Activated gamma-delta T cell treated with anti-CD3 and anti-CD28 coated beads, Interleukin-2, amount 50 U/mL, for 16 hours (primary cell): ENCODE measurements at regions not wholly inside any gene's neighbourhood (a gene's known extent, or its start where the extent isn't known, plus 50 kb on each side); places are given as distances from the start of the nearest gene placed in this dataset.
"Not testable (repeated sequence)": the region's sequence is repeated elsewhere in the genome, so short reads cannot be mapped to it uniquely, and the experiment has no call there.

Experiments
- DNase-seq: peaks from one replicate; pipeline ENCODE4 v3.0.0-alpha.2; 2020; ENCODE audit warnings: low read depth

DNA sequence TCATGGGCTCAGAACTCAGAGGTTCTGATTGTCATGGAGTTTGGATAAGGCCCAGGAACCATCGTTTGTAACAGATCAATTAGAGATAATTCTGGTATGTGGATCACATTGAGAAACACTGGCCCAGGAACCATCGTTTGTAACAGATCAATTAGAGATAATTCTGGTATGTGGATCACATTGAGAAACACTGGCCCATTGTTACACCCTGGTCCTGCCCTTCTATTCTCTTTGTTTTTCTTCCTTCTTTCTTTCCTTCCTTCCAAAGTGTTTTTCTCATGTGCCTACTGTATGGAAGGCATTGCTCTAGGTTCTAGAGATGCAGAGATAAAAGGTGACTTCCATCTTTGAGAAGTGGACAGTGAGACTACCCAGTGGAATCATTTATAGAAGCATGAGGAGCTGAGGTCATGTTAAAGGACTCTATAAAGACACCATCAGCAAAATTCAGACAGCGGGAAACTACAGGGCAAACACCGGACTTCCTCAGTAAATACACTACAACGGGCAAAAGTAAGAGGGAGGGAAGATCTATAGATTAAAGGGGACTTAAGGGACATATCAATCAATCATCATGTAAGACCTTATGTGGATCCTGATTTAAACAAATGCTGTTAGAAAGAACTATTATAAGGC lies 153.8 kb downstream of the UNC5CL start:
- DNase-seq, result no peak

DNA sequence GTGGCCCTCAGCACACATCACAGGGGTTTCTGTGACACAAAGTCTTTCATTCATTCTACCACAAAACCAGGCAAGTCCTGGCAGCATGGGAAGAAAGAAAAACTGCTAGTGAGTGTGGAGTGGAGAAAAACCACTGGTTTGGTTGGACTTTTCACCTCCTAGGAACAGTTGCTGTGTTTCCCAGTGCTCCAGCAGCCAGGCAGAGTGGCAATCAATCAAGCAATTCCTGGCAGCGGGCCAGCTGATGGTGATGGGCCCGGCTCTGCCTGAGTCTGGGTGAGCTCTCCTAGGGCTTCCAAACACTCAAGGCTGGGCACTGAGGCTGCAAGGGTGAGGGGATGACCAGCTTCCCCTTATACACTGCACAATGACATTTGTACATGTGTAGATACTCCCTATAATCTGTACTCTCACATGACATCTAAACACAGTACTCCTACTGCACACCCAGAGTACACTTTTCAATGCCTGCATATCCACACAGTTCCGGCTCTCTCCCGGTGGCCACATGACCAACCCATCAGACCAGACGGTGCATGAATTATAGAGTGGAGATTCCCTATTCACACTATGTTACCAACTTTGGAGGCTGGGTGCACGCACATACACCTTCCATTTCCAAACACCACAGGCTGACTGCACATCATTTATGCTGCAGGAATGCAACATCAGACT lies 156.6 kb downstream of the UNC5CL start:
- no peak for DNase-seq

- no peak for DNase-seq
Measured at GRCh38 chr6:40881501-40881900, 157.5 kb downstream of the UNC5CL start.

- no peak for DNase-seq
Measured at GRCh38 chr6:40880906-40881305, 158.1 kb downstream of the UNC5CL start.

GRCh38 chr6:40879169-40879568 lies 159.9 kb downstream of the UNC5CL start:
- no peak for DNase-seq

- DNase-seq, result no peak
Measured at GRCh38 chr6:40877362-40877761, 161.7 kb downstream of the UNC5CL start.

GRCh38 chr6:40876336-40876735 lies 162.7 kb downstream of the UNC5CL start:
- no peak for DNase-seq

DNA sequence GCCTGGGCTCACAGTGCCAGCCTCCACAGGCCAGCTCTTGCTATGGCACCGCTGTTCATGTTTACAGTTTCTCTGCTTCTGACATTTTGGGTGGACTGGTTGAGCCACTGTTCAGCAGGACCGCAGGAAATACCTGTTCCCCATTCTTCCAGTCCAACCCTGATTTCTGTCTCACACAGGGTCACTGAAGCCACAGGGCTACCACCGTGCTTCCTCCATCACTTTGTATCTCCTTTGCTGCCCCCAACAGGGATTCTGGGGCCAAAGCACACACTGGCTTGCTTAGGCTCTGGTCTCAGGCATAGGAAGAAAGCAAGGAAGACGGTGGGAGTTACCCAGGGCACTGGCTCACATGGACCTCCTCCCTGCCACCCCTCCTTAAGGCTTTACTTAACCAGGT lies 164.5 kb downstream of the UNC5CL start:
- no peak for DNase-seq

GRCh38 chr6:40871424-40871823 lies 167.6 kb downstream of the UNC5CL start:
- DNase-seq, result no peak

GRCh38 chr6:40868089-40868865 lies 170.7 kb downstream of the UNC5CL start:
- DNase-seq, result not testable (repeated sequence)

DNA sequence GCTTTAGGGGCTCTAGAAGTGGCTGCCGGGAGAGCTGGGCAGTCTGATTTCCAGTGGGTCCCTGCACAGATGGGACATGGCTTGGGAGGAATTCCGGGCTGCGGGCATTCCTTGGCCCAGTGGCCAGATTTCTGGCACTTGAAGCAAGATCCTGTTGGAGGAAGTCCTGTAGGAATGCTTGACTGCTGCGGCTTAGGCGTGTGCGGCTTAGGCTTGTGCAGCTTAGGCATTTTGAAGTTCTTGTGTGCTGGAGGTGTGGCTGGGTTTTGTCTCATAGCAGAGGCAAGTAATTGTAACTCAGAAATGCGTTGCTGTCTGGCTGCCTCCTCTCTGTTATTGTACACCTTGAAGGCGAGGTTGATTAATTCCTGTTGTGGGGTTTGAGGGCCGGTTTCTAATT lies 171.5 kb downstream of the UNC5CL start:
- not testable (repeated sequence) for DNase-seq

DNA sequence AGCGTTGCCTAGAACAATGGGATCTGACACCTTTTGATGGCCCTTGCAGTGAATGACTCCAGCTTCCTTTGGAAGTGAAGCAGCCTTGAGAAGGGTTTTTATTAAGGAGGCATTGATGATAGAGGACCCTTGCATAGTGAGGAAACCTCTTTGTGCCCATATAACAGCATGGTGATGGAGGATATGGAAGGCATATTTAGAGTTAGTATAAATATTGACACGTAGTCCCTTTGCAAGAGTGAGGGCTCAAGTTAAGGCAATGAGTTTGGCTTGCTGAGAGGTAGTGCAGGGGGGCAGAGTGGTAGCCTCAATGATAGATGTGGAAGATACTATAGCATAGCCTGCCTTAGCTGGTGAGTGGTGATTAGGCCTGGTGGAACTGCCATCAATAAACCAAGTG lies 173.8 kb downstream of the UNC5CL start:
- DNase-seq, result not testable (repeated sequence)

GRCh38 chr6:40860443-40860842 lies 178.6 kb downstream of the UNC5CL start:
- no peak for DNase-seq

GRCh38 chr6:40856271-40856670 lies 182.8 kb downstream of the UNC5CL start:
- no peak for DNase-seq

DNA sequence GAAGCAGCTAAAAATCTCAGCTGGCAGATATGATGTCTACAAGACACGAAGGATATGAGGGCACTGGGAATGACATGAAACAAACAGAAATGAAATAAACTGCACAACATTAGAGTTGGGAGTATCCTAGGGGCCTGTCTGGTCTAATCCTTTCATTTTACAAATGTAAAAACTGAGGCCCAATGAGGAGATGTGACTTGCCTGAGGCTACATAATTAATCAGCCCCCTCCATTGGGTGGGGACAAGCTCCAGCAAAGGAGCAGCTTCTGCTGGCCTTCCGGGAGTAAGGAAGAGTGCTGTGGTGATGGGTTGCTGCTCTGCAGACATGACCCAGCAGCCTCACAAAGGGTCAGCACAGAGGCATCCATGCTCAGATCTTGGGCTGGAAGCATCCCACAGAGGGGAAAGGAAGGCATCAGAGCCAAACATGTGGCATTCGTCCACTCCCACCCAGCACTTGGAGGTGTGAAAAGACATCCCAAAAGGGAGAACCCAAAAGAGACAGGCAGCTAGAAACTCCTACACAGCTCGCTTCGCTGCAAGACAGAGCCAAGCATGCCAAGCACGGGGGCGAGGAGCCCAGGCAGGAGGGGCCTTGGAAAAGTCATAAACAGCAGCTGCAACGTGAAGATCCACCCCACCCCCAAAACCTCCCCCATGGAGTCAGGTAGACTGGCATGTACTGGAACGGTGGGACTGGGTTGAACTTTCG lies 183.7 kb downstream of the UNC5CL start:
- DNase-seq, result no peak

DNA sequence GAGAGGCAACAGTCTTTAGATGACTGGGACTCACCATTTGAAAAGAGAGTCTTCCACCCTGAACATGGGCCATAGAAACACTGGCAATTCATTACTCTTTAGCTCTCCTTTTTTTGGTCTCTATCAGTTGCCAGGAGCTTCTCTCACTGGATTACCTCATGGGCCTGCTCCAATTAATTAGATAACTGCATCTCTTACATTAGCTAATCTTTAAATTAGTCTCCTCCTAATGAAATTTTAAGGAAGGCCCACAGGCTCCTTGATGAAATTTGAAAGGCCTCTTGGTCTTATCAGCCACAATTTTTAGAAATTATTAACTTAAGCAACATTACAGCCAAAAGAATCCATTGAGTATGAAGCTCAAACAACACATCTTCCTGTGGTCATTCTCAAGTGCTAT lies 184.4 kb downstream of the UNC5CL start:
- no peak for DNase-seq

GRCh38 chr6:40852779-40853373 lies 186.1 kb downstream of the UNC5CL start:
- no peak for DNase-seq

DNA sequence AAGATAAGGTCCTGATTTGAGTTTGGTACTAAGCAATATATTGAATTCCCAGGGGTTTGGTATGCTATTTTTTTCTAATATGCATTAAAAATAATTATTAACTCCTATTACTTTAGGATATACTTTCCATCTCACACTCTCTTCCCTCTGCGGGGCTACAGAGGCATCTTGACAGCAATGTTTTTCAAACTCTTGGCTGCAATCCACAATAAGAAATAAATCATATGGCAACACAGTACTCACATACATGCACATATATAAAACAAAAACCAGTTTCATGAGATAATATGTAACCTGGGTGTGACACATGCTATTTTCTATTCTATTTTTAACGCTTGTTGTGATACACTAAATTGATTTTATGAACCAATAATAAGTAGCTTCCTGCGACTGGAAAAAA lies 189.5 kb downstream of the UNC5CL start:
- DNase-seq, result no peak

DNA sequence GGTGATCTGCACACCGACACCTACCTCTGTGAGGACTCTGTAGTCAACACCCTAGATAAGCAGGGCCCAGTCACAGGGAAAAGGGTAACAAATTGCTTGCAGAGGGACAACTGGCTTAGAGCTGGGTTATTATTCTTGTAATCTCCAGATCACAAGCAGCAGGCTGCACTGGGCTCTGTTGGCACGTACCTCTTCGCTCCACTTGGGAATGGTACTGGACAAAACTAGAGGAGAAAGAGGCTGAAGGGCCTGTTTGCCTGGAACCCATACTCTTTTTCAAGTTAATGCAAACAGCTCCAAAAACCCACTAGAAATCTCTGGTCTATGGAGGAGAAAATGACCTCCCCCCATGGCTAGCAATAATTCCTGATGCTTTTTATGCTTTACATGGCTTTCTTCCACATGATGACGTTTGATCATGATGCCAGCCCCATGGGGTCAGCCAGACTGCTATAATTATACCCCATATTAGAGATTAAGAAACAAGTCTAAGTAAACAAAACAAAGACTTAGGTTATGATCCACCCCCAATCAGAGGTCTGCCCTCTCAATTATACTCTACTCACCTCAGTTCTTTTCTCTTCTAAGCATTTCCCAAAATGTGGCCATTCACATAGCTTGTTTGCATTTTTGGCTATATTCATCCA lies 190.0 kb downstream of the UNC5CL start:
- no peak for DNase-seq

GRCh38 chr6:40848038-40848437 lies 191.0 kb downstream of the UNC5CL start:
- DNase-seq, result no peak

DNA sequence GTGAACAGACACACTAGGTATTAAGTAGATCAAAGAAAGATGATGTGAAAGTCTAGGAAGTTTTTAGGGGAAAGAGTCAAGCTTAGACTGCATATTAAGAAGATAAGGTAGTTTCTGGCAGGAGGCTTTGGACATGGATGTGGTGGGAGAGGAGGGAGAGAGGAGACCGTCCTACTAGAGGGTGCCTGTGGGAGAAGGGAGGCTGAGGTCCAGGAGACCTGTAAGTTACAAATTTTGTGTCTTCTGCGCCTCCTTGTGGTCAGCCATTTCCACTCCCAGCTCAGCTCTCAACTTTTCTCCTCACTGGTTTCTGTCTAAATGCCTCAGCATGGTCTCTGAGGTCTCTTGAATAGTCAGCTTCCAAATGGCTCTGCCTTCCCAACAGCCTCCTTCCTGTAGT lies 193.5 kb downstream of the UNC5CL start:
- DNase-seq, result no peak

DNA sequence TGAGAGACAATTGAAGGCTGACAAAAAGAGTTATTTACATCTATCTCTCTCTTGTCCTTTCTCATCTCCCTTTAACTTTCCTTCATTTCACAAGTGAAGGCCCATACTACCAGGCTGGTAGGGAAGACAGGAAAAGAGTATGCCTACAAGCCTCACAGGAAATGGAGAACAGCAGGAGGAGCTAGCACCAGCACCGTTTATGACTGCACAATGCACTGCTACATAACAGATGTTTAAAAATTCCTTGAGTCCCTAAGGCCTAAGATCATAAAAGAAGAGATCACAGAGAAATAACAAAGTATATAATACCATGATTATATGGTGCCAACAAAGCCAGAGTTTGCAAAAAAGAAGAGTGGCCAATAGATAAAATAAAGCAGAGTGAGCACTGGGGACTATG lies 194.8 kb downstream of the UNC5CL start:
- DNase-seq, result no peak
